ENCODE measurements at regions not wholly inside any gene's neighbourhood (a gene's known extent, or its start where the extent isn't known, plus 50 kb on each side); places are given as distances from the start of the nearest gene placed in this dataset.

DNA sequence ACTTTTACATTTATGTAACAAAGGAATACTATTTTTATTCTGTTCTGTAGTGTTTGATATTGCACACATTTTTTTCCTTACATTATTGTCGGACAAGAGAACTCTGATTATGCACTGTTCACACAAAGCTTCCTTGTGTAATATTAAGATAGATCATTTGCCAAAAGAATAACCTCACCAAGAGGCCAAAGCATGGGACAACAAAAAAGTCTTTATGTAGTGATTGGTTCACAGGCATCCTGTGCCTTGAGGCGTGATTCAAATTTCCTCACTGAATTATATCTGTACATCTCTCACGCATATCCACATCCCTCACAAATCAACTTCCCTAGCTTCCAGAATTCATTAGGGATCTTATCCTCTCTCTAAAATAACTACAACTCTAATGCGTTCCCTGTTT lies 642.7 kb downstream of the NR4A2 start:
- TF ChIP-seq, protein P1, sequence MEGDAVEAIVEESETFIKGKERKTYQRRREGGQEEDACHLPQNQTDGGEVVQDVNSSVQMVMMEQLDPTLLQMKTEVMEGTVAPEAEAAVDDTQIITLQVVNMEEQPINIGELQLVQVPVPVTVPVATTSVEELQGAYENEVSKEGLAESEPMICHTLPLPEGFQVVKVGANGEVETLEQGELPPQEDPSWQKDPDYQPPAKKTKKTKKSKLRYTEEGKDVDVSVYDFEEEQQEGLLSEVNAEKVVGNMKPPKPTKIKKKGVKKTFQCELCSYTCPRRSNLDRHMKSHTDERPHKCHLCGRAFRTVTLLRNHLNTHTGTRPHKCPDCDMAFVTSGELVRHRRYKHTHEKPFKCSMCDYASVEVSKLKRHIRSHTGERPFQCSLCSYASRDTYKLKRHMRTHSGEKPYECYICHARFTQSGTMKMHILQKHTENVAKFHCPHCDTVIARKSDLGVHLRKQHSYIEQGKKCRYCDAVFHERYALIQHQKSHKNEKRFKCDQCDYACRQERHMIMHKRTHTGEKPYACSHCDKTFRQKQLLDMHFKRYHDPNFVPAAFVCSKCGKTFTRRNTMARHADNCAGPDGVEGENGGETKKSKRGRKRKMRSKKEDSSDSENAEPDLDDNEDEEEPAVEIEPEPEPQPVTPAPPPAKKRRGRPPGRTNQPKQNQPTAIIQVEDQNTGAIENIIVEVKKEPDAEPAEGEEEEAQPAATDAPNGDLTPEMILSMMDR (IDR thresholded peaks at IDR 0.05; ENCODE audit: unreplicated experiment): no peak
- Mint-ChIP-seq H3K4me3 (ENCODE audit: unreplicated experiment) (no peak overlapping the region), H3K9me3 (ENCODE audit: unreplicated experiment) (no peaks in the 10 kb centered on the region), H3K27me3 (ENCODE audit: unreplicated experiment) (no peaks in the 10 kb centered on the region), H3K4me1 (ENCODE audit: unreplicated experiment) (no peaks in the 10 kb centered on the region), H3K27ac (ENCODE audit: unreplicated experiment) (no peak overlapping the region), H3K36me3 (ENCODE audit: low read depth, unreplicated experiment) (no peaks in the 10 kb centered on the region)
- no peak for DNase-seq (ENCODE audit: low spot score)

DNA sequence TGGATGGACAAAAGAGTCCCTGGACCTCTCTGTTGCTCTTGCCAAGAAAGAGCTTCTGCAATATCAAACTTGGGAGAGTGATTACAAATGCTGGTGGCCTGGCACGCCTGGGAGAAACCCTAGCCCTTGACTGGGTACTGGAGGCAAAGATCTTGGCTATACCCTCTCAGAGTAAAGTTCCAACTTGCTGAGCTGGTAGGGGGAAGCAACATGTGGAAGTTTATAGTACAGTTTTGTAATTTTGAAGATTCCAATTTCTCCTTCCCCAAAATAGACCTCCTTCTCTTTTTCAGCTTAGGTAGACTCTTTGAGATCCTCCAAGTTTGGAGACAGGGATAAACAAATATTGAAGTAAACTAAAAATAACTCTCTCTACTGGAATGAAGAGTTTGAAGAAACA lies 645.3 kb downstream of the NR4A2 start:
- Mint-ChIP-seq H3K4me3 (ENCODE audit: unreplicated experiment) (no peak overlapping the region), H3K36me3 (ENCODE audit: low read depth, unreplicated experiment) (no peaks in the 10 kb centered on the region), H3K27ac (ENCODE audit: unreplicated experiment) (no peak overlapping the region), H3K4me1 (ENCODE audit: unreplicated experiment) (no peaks in the 10 kb centered on the region), H3K27me3 (ENCODE audit: unreplicated experiment) (no peaks in the 10 kb centered on the region), H3K9me3 (ENCODE audit: unreplicated experiment) (no peaks in the 10 kb centered on the region)
- DNase-seq (ENCODE audit: low spot score): no peak
- TF ChIP-seq, protein P1 (IDR thresholded peaks at IDR 0.05; ENCODE audit: unreplicated experiment): no peak

DNA sequence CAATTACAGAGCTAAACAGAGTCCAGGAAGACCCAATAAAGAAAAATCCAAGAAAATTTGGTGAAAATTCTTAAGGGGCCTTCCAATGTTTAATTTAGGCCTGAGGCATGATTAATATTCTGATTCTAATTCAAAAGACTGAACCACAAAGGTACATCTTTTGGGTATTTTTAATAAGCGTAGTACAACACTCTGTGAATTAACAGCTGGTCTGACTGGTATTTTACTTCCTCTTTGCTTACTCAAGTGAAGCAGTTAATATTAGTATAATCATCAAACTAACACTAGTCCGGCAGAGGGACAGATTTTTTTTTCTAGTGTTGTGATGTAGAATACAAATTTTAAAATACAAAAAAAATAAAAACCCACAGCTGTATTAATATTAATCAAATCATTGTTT lies 652.9 kb downstream of the NR4A2 start:
- no peaks in the 10 kb centered on the region for H3K4me1 Mint-ChIP-seq (ENCODE audit: unreplicated experiment)
- H3K27ac Mint-ChIP-seq (ENCODE audit: unreplicated experiment): no peak overlapping the region
- no peaks in the 10 kb centered on the region for H3K27me3 Mint-ChIP-seq (ENCODE audit: unreplicated experiment)
- TF ChIP-seq, protein P1 (IDR thresholded peaks at IDR 0.05; ENCODE audit: unreplicated experiment): no peak
- no peak for DNase-seq (ENCODE audit: low spot score)
- H3K9me3 Mint-ChIP-seq (ENCODE audit: unreplicated experiment): no peaks in the 10 kb centered on the region
- H3K36me3 Mint-ChIP-seq (ENCODE audit: low read depth, unreplicated experiment): no peaks in the 10 kb centered on the region
- no peak overlapping the region for H3K4me3 Mint-ChIP-seq (ENCODE audit: unreplicated experiment)

DNA sequence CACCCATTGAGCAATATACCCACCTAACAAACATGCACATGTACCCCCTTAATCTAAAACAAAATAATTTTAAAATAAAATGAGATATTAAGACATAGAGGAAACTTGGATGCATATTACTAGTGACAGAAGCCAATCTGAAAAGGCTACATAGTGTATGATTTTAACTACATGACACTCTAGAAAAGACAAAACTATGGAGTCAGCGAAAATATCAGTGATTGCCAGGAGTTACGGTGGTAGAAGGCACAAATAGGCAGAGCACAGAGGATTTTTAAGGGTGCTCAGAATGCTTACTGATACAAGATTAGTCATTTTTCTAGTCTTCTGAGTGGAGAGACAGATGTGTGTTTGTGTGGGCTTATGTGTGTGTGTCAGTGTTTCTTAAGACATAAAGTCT lies 656.6 kb downstream of the NR4A2 start:
- H3K27me3 Mint-ChIP-seq (ENCODE audit: unreplicated experiment): no peaks in the 10 kb centered on the region
- H3K36me3 Mint-ChIP-seq (ENCODE audit: low read depth, unreplicated experiment): no peaks in the 10 kb centered on the region
- no peak overlapping the region for H3K27ac Mint-ChIP-seq (ENCODE audit: unreplicated experiment)
- H3K4me1 Mint-ChIP-seq (ENCODE audit: unreplicated experiment): no peaks in the 10 kb centered on the region
- H3K4me3 Mint-ChIP-seq (ENCODE audit: unreplicated experiment): no peak overlapping the region
- no peaks in the 10 kb centered on the region for H3K9me3 Mint-ChIP-seq (ENCODE audit: unreplicated experiment)
- TF ChIP-seq, protein P1 (IDR thresholded peaks at IDR 0.05; ENCODE audit: unreplicated experiment): no peak
- no peak for DNase-seq (ENCODE audit: low spot score)

DNA sequence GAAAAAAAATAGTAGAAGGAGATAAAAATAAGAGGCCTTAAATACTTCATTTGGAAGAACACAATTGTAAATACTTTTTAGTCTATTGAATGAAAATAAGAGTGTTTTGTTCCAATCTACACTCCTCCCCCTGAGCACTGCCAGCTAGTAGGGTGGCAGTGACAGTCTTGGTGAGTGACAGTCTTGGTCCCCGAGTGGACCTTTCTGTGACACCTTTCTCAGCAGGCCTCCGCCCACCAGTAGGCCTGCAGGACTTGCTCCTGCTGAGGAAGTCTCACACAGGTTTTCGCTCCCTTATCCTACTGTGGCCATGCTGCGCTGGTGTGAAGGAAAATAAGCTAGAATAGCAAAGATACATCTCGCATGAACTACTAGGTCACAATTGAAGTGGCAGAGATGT lies 666.8 kb downstream of the NR4A2 start:
- Mint-ChIP-seq H3K27ac (ENCODE audit: unreplicated experiment) (no peak overlapping the region), H3K9me3 (ENCODE audit: unreplicated experiment) (no peaks in the 10 kb centered on the region), H3K36me3 (ENCODE audit: low read depth, unreplicated experiment) (no peaks in the 10 kb centered on the region), H3K4me3 (ENCODE audit: unreplicated experiment) (no peak overlapping the region), H3K27me3 (ENCODE audit: unreplicated experiment) (peaks cover 1% of the 10 kb centered on the region), H3K4me1 (ENCODE audit: unreplicated experiment) (no peaks in the 10 kb centered on the region)
- TF ChIP-seq, protein P1 (IDR thresholded peaks at IDR 0.05; ENCODE audit: unreplicated experiment): no peak
- no peak for DNase-seq (ENCODE audit: low spot score)
